ENCODE measurements at regions not wholly inside any gene's neighbourhood (a gene's known extent, or its start where the extent isn't known, plus 50 kb on each side); places are given as distances from the start of the nearest gene placed in this dataset.

GRCh38 chr13:108409730-108410129 is 140.2 kb downstream of the TNFSF13B start:
- Histone ChIP-seq H4K20me1 (ENCODE audit: low read length) (no peaks in the 10 kb centered on the region), H3K4me2 (ENCODE audit: low read length) (no peak overlapping the region), H3K9me2 (replicated peaks; ENCODE audit: low read length) (no peaks in the 10 kb centered on the region), H2AFZ (ENCODE audit: low read length) (no peak overlapping the region), H3K79me2 (ENCODE audit: low read length) (no peaks in the 10 kb centered on the region), H3K4me1 (ENCODE audit: insufficient read depth, low read length) (no peaks in the 10 kb centered on the region), H3K9ac (ENCODE audit: low read length) (no peak overlapping the region), H3K27ac (ENCODE audit: low read length) (no peak overlapping the region), H3K36me3 (ENCODE audit: low read depth, low read length) (no peaks in the 10 kb centered on the region), H3K4me3 (ENCODE audit: low read length) (no peak overlapping the region), H3K27me3 (ENCODE audit: low read length) (peaks cover 5% of the 10 kb centered on the region; the same call in 1 of the 2 replicates), H3K9me3 (ENCODE audit: low read length) (no peaks in the 10 kb centered on the region), H3F3A (ENCODE audit: low read length, unreplicated experiment) (no peaks in the 10 kb centered on the region)
- intact Hi-C loops (cut with micrococcal nuclease), result no loop called here
- POLR2A ChIA-PET (ENCODE audit: unreplicated experiment), result no interaction called here
- TF ChIP-seq, protein P1, sequence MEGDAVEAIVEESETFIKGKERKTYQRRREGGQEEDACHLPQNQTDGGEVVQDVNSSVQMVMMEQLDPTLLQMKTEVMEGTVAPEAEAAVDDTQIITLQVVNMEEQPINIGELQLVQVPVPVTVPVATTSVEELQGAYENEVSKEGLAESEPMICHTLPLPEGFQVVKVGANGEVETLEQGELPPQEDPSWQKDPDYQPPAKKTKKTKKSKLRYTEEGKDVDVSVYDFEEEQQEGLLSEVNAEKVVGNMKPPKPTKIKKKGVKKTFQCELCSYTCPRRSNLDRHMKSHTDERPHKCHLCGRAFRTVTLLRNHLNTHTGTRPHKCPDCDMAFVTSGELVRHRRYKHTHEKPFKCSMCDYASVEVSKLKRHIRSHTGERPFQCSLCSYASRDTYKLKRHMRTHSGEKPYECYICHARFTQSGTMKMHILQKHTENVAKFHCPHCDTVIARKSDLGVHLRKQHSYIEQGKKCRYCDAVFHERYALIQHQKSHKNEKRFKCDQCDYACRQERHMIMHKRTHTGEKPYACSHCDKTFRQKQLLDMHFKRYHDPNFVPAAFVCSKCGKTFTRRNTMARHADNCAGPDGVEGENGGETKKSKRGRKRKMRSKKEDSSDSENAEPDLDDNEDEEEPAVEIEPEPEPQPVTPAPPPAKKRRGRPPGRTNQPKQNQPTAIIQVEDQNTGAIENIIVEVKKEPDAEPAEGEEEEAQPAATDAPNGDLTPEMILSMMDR (conservative IDR thresholded peaks at IDR 0.05; ENCODE audit: low read depth, low read length), result no peak
- CTCF ChIA-PET, result no interaction called here
- no TSS peak for BruUV-seq (replicated peaks)
- ATAC-seq (no peak), DNase-seq (no peak)

GRCh38 chr13:108419768-108420167 is 150.2 kb downstream of the TNFSF13B start:
- Histone ChIP-seq H3K9me2 (replicated peaks; ENCODE audit: low read length) (no peaks in the 10 kb centered on the region), H3K4me1 (ENCODE audit: insufficient read depth, low read length) (no peaks in the 10 kb centered on the region), H4K20me1 (ENCODE audit: low read length) (no peaks in the 10 kb centered on the region), H3K4me2 (ENCODE audit: low read length) (no peak overlapping the region), H3K9ac (ENCODE audit: low read length) (no peak overlapping the region), H3K9me3 (ENCODE audit: low read length) (no peaks in the 10 kb centered on the region), H2AFZ (ENCODE audit: low read length) (no peak overlapping the region), H3K27me3 (ENCODE audit: low read length) (peaks cover 5% of the 10 kb centered on the region; the same call in 1 of the 2 replicates), H3K36me3 (ENCODE audit: low read depth, low read length) (no peaks in the 10 kb centered on the region), H3F3A (ENCODE audit: low read length, unreplicated experiment) (no peaks in the 10 kb centered on the region), H3K27ac (ENCODE audit: low read length) (no peak overlapping the region), H3K4me3 (ENCODE audit: low read length) (no peak overlapping the region), H3K79me2 (ENCODE audit: low read length) (no peaks in the 10 kb centered on the region)
- no peak for DNase-seq
- ChIA-PET POLR2A (ENCODE audit: unreplicated experiment) (no interaction called here), CTCF (no interaction called here)
- TF ChIP-seq EZH2phosphoT487 (IDR thresholded peaks at IDR 0.05; ENCODE audit: borderline replicate concordance, low read length) (no peak), EZH2 (IDR thresholded peaks at IDR 0.05; ENCODE audit: low read length, unreplicated experiment) (no peak)
- TF ChIP-seq, protein P1 (conservative IDR thresholded peaks at IDR 0.05; ENCODE audit: low read depth, low read length), result no peak
- BruUV-seq (replicated peaks), result no TSS peak
- no peak for ATAC-seq
- intact Hi-C loops (cut with micrococcal nuclease), result no loop called here

GRCh38 chr13:108425056-108425455 is 155.5 kb downstream of the TNFSF13B start:
- peaks cover 7% of the 10 kb centered on the region for H3K27me3 ChIP-seq (ENCODE audit: low read length)
- no peak overlapping the region for H3K4me3 ChIP-seq (ENCODE audit: low read length)
- CTCF ChIA-PET, result no interaction called here
- H3K4me2 ChIP-seq (ENCODE audit: low read length), result no peak overlapping the region
- no peak overlapping the region for H3K9ac ChIP-seq (ENCODE audit: low read length)
- no peak overlapping the region for H3K27ac ChIP-seq (ENCODE audit: low read length)
- no peaks in the 10 kb centered on the region for H3K4me1 ChIP-seq (ENCODE audit: insufficient read depth, low read length)
- no peaks in the 10 kb centered on the region for H3K36me3 ChIP-seq (ENCODE audit: low read depth, low read length)
- no peak overlapping the region for H2AFZ ChIP-seq (ENCODE audit: low read length)
- no TSS peak for BruUV-seq (replicated peaks)
- no peaks in the 10 kb centered on the region for H3K9me2 ChIP-seq (replicated peaks; ENCODE audit: low read length)
- DNase-seq (no peak), ATAC-seq (no peak)
- no peaks in the 10 kb centered on the region for H4K20me1 ChIP-seq (ENCODE audit: low read length)
- TF ChIP-seq EZH2phosphoT487 (IDR thresholded peaks at IDR 0.05; ENCODE audit: borderline replicate concordance, low read length) (no peak), EZH2 (IDR thresholded peaks at IDR 0.05; ENCODE audit: low read length, unreplicated experiment) (no peak)
- TF ChIP-seq, protein P1 (conservative IDR thresholded peaks at IDR 0.05; ENCODE audit: low read depth, low read length), result no peak
- intact Hi-C loops (cut with micrococcal nuclease), result no loop called here
- POLR2A ChIA-PET (ENCODE audit: unreplicated experiment), result no interaction called here
- H3K79me2 ChIP-seq (ENCODE audit: low read length), result no peaks in the 10 kb centered on the region
- no peaks in the 10 kb centered on the region for H3F3A ChIP-seq (ENCODE audit: low read length, unreplicated experiment)
- H3K9me3 ChIP-seq (ENCODE audit: low read length), result no peaks in the 10 kb centered on the region
